ENCODE measurements at regions not wholly inside any gene's neighbourhood (a gene's known extent, or its start where the extent isn't known, plus 50 kb on each side); places are given as distances from the start of the nearest gene placed in this dataset.

DNA sequence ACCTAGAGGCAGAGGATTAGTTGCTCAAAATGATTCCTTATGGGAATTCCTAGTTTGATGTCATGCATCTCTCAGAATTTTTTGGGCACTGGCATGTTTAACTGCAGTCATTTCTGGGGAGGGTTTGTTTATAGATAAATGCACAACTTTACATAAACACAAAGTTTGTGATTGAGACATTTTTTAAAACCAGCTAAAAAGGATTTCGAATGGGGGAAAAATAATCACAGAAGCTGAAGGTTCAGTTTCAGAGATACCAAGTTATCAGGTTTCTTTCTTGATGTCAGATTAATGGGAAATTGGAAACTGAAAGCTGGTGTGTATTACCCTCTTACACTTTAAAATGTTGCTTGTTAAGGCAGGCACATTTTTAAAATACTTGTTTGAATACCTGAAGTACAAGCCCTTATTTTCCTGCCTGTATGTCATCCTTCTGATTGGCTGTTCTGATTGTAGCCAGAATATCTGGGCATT, 72.1 kb downstream of the DISP1 start:
- DNase-seq (ENCODE audit: low read depth): no peak
- TF ChIP-seq, protein P1, sequence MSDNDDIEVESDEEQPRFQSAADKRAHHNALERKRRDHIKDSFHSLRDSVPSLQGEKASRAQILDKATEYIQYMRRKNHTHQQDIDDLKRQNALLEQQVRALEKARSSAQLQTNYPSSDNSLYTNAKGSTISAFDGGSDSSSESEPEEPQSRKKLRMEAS (IDR thresholded peaks at IDR 0.05; ENCODE audit: low read depth, low read length): no peak
- TF ChIP-seq MYC (IDR thresholded peaks at IDR 0.05; ENCODE audit: low read depth, low read length): no peak
- no peak for TF ChIP-seq POLR2A (IDR thresholded peaks at IDR 0.05; ENCODE audit: extremely low read depth, insufficient read length)
- TF ChIP-seq, protein P2, sequence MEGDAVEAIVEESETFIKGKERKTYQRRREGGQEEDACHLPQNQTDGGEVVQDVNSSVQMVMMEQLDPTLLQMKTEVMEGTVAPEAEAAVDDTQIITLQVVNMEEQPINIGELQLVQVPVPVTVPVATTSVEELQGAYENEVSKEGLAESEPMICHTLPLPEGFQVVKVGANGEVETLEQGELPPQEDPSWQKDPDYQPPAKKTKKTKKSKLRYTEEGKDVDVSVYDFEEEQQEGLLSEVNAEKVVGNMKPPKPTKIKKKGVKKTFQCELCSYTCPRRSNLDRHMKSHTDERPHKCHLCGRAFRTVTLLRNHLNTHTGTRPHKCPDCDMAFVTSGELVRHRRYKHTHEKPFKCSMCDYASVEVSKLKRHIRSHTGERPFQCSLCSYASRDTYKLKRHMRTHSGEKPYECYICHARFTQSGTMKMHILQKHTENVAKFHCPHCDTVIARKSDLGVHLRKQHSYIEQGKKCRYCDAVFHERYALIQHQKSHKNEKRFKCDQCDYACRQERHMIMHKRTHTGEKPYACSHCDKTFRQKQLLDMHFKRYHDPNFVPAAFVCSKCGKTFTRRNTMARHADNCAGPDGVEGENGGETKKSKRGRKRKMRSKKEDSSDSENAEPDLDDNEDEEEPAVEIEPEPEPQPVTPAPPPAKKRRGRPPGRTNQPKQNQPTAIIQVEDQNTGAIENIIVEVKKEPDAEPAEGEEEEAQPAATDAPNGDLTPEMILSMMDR (IDR thresholded peaks at IDR 0.05; ENCODE audit: low read depth, low read length): no peak
- no peak overlapping the region for H3K4me3 ChIP-seq (ENCODE audit: low read depth, low read length)

DNA sequence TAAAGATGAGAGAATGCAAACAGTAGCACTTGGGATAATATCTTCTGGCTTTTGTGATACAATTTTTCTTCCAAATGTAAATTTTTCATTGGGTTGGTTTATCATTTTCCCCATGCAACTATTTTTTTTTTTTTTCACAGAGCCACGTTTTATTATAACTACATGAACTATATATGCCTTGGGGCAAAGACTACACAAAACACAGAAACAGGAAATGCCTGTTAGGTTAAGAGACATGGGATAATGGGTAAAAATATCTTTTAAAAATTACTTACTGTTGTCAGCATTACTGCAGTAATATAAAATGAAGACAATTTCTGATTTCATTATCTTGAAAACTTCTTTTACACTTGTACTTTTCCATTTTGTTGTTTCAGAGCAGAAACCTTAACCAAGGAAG, 74.6 kb downstream of the DISP1 start:
- TF ChIP-seq, protein P1 (IDR thresholded peaks at IDR 0.05; ENCODE audit: low read depth, low read length): no peak
- TF ChIP-seq, protein P2 (IDR thresholded peaks at IDR 0.05; ENCODE audit: low read depth, low read length): no peak
- no peak for TF ChIP-seq POLR2A (IDR thresholded peaks at IDR 0.05; ENCODE audit: extremely low read depth, insufficient read length)
- TF ChIP-seq MYC (IDR thresholded peaks at IDR 0.05; ENCODE audit: low read depth, low read length): no peak
- DNase-seq (ENCODE audit: low read depth): no peak
- H3K4me3 ChIP-seq (ENCODE audit: low read depth, low read length): no peak overlapping the region

- no peak for DNase-seq (ENCODE audit: low read depth)
- no peak for TF ChIP-seq MYC (IDR thresholded peaks at IDR 0.05; ENCODE audit: low read depth, low read length)
- TF ChIP-seq POLR2A (IDR thresholded peaks at IDR 0.05; ENCODE audit: extremely low read depth, insufficient read length): no peak
- TF ChIP-seq, protein P2 (IDR thresholded peaks at IDR 0.05; ENCODE audit: low read depth, low read length): no peak
- TF ChIP-seq, protein P1 (IDR thresholded peaks at IDR 0.05; ENCODE audit: low read depth, low read length): no peak
These were observed 75.9 kb downstream of the DISP1 start for GRCh38 chr1:222890716-222891115.

DNA sequence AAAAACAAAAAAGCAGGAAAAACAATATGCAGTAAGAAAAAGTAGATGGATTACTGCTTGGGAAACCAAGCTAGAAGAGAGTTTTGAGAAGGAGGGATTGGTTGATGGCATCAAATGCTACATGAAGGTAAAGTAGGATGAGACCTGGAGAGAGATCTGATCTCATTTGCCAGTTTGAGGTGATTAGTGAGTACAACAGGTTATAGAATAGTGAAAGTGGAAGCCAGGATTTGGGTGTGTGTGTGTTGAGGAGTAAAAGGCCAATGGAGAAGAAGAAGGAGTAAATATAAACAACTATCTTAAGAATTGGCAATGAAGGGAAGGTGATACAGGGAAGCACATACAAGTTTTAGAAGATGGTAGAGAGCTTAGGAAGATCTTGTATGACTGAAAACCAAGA, 76.7 kb downstream of the DISP1 start:
- DNase-seq (ENCODE audit: low read depth): no peak
- no peak overlapping the region for H3K4me3 ChIP-seq (ENCODE audit: low read depth, low read length)
- TF ChIP-seq, protein P1 (IDR thresholded peaks at IDR 0.05; ENCODE audit: low read depth, low read length): no peak
- no peak for TF ChIP-seq POLR2A (IDR thresholded peaks at IDR 0.05; ENCODE audit: extremely low read depth, insufficient read length)
- TF ChIP-seq, protein P2 (IDR thresholded peaks at IDR 0.05; ENCODE audit: low read depth, low read length): no peak
- no peak for TF ChIP-seq MYC (IDR thresholded peaks at IDR 0.05; ENCODE audit: low read depth, low read length)

More at GRCh38 chr1:222890716-222891115, 75.9 kb downstream of the DISP1 start:
- no peak overlapping the region for H3K4me3 ChIP-seq (ENCODE audit: low read depth, low read length)

DNA sequence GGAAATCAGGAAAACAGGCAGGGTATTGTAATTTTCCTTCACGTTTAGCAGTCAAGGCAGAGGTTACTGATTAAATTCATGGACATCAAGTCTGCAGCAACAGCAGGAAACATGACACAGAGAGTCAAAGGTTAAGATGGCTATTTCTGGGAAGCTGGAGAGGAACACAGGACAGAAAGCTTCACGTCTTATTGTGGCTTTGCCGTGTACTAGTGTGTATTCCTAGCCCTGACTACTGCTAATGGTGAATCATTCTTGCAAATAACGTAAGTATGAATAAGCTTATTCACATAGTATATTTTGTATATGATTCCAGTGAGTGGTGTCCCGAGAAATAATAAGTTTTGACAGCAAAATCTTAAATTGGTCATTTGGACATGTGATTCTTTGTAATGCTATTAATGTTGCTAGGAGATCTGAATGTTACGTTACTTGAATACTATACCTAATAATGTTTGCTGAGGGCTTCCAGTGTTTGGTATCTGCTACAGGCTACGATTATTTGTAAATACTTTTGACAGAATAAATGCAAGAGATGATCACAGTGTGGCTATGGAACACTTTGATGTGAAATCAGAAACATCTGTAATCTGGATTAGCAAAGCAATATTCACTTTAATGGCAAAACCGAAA, 77.4 kb downstream of the DISP1 start:
- H3K4me3 ChIP-seq (ENCODE audit: low read depth, low read length): no peak overlapping the region
- TF ChIP-seq POLR2A (IDR thresholded peaks at IDR 0.05; ENCODE audit: extremely low read depth, insufficient read length) (no peak), MYC (IDR thresholded peaks at IDR 0.05; ENCODE audit: low read depth, low read length) (no peak)
- TF ChIP-seq, protein P2 (IDR thresholded peaks at IDR 0.05; ENCODE audit: low read depth, low read length): no peak
- TF ChIP-seq, protein P1 (IDR thresholded peaks at IDR 0.05; ENCODE audit: low read depth, low read length): no peak
- no peak for DNase-seq (ENCODE audit: low read depth)

Data from NB4 (cell line).